SK-N-SH treated with all-trans-retinoic acid at 6 μM for 48 hours (cell line): ENCODE measurements at regions not wholly inside any gene's neighbourhood (a gene's known extent, or its start where the extent isn't known, plus 50 kb on each side); places are given as distances from the start of the nearest gene placed in this dataset.

Experiments
- CREB5 ChIP-seq: fragments of 250-450 bp; sonication (Bioruptor Pico); IDR thresholded peaks from 2 replicates; pipeline ENCODE4 v1.5.1; 2020; ENCODE audit warnings: low read depth, mild to moderate bottlenecking, moderate library complexity
- CSDC2 ChIP-seq: fragments of 250-450 bp; sonication (Bioruptor Pico); IDR thresholded peaks from 2 replicates; pipeline ENCODE4 v1.5.0; 2020; ENCODE audit warnings: mild to moderate bottlenecking, moderate library complexity
- CSRNP3 ChIP-seq: fragments of 250-450 bp; sonication (Bioruptor Pico); IDR thresholded peaks from 2 replicates; pipeline ENCODE4 v1.5.1; 2021; ENCODE audit warnings: mild to moderate bottlenecking, moderate library complexity
- GLIS3 ChIP-seq: fragments of 250-450 bp; sonication (Bioruptor Pico); IDR thresholded peaks from 2 replicates; pipeline ENCODE4 v1.5.0; 2020; ENCODE audit warnings: mild to moderate bottlenecking, moderate library complexity
- PATZ1 ChIP-seq: fragments of 250-450 bp; sonication (Bioruptor Pico); IDR thresholded peaks from 2 replicates; pipeline ENCODE4 v1.8.0; 2020; ENCODE audit warnings: mild to moderate bottlenecking, moderate library complexity, borderline replicate concordance
- POU6F1 ChIP-seq: fragments of 250-450 bp; sonication (Bioruptor Pico); IDR thresholded peaks from 2 replicates; pipeline ENCODE4 v1.8.0; 2021; ENCODE audit warnings: low read depth, mild to moderate bottlenecking, moderate library complexity, borderline replicate concordance
- PPARA ChIP-seq: fragments of 250-450 bp; sonication (Bioruptor Pico); IDR thresholded peaks from 2 replicates; pipeline ENCODE4 v1.5.0; 2020; ENCODE audit warnings: mild to moderate bottlenecking, borderline replicate concordance
- TCF4 ChIP-seq: fragments of 250-450 bp; sonication (Bioruptor Pico); IDR thresholded peaks from 2 replicates; pipeline ENCODE4 v1.8.0; 2021; ENCODE audit warnings: mild to moderate bottlenecking, moderate library complexity, borderline replicate concordance

GRCh38 chr5:110064603-110065268 is 375.0 kb downstream of the MAN2A1 start:
- TF ChIP-seq POU6F1 (CRISPR knock-in tag): no peak
- TF ChIP-seq CSDC2 (CRISPR knock-in tag): no peak
- no peak for TF ChIP-seq PATZ1 (CRISPR knock-in tag)
- no peak for TF ChIP-seq PPARA
- TF ChIP-seq TCF4 (CRISPR knock-in tag): no peak
- no peak for TF ChIP-seq CSRNP3 (CRISPR knock-in tag)
- no peak for TF ChIP-seq GLIS3 (CRISPR knock-in tag)
- TF ChIP-seq CREB5 (CRISPR knock-in tag): no peak
